PC-3 (cell line): ENCODE measurements at regions not wholly inside any gene's neighbourhood (a gene's known extent, or its start where the extent isn't known, plus 50 kb on each side); places are given as distances from the start of the nearest gene placed in this dataset.

ENCODE experiments used
- ATAC-seq: fragments of 200-7000 bp; cut with Tn5 transposase; 2 replicates; pipeline ENCODE4 v1.9.1; 2020; ENCODE audit warnings: mild to moderate bottlenecking, moderate library complexity
- BruUV-seq: library from RNA; stranded (reverse); fragments of 400-500 nt; replicated peaks from 2 replicates; lab custom pipeline; 2021; lab: Mats Ljungman, UMichigan
- CTCF ChIA-PET: fragments of 300-600 bp; sonication (Branson Sonifier 250); formaldehyde crosslinking; loops from one replicate; lab custom pipeline; 2022; ENCODE audit warnings: antibody characterized with exemption; lab: Charles Lee
- POLR2A ChIA-PET: fragments of 300-600 bp; sonication (Branson Sonifier 250); formaldehyde crosslinking; loops from one replicate; lab custom pipeline; 2022; ENCODE audit warnings: antibody characterized with exemption; ENCODE audit not compliant: unreplicated experiment; lab: Charles Lee
- DNase-seq: peaks from one replicate; pipeline ENCODE4 v3.0.0-alpha.2; 2015
- H2AFZ ChIP-seq: fragments of 300-600 bp; sonication (generic); 2 replicates; pipeline ENCODE4 v1.6.0; 2016; ENCODE audit warnings: antibody characterized with exemption, low read length
- H3F3A ChIP-seq: fragments of 300-600 bp; sonication (generic); one replicate; pipeline ENCODE4 v1.6.0; 2017; ENCODE audit warnings: antibody characterized with exemption, low read length, control low read depth, mild to moderate bottlenecking; ENCODE audit not compliant: unreplicated experiment
- H3K27ac ChIP-seq: fragments of 300-600 bp; sonication (generic); 2 replicates; pipeline ENCODE4 v1.5.1; 2016; ENCODE audit warnings: mild to moderate bottlenecking, low read length
- H3K27me3 ChIP-seq: fragments of 300-600 bp; sonication (generic); 2 replicates; pipeline ENCODE4 v1.6.1; 2016; ENCODE audit warnings: low read length, mixed read lengths
- H3K36me3 ChIP-seq: fragments of 300-600 bp; sonication (generic); 2 replicates; pipeline ENCODE4 v1.6.1; 2016; ENCODE audit warnings: low read depth, mixed run types, low read length, mixed read lengths
- H3K4me1 ChIP-seq: fragments of 300-600 bp; sonication (generic); 2 replicates; pipeline ENCODE4 v1.5.1; 2016; ENCODE audit warnings: low read length; ENCODE audit not compliant: insufficient read depth
- H3K4me2 ChIP-seq: fragments of 300-600 bp; sonication (generic); 2 replicates; pipeline ENCODE4 v1.6.0; 2016; ENCODE audit warnings: low read length
- H3K4me3 ChIP-seq: fragments of 300-600 bp; sonication (generic); 2 replicates; pipeline ENCODE4 v1.5.1; 2016; ENCODE audit warnings: mild to moderate bottlenecking, low read length, mixed read lengths
- H3K79me2 ChIP-seq: fragments of 300-600 bp; sonication (generic); 2 replicates; pipeline ENCODE4 v1.6.1; 2017; ENCODE audit warnings: low read length, mixed read lengths
- H3K9ac ChIP-seq: fragments of 300-600 bp; sonication (generic); 2 replicates; pipeline ENCODE4 v1.6.0; 2016; ENCODE audit warnings: mild to moderate bottlenecking, low read length
- H3K9me2 ChIP-seq: fragments of 300-600 bp; sonication (generic); replicated peaks from 2 replicates; pipeline ENCODE4 v1.6.1; 2016; ENCODE audit warnings: mixed run types, low read length, mixed read lengths
- H3K9me3 ChIP-seq: fragments of 300-600 bp; sonication (generic); 2 replicates; pipeline ENCODE4 v1.6.1; 2016; ENCODE audit warnings: low read length, mixed read lengths
- H4K20me1 ChIP-seq: fragments of 300-600 bp; sonication (generic); 2 replicates; pipeline ENCODE4 v1.6.1; 2016; ENCODE audit warnings: low read length, mixed read lengths
- CTCF ChIP-seq: fragments of 300-600 bp; sonication (generic); conservative IDR thresholded peaks from 2 replicates; pipeline ENCODE4 v1.5.1; 2017; ENCODE audit warnings: antibody characterized with exemption, low read depth, mild to moderate bottlenecking, low read length
- EZH2 ChIP-seq: fragments of 300-600 bp; sonication (generic); IDR thresholded peaks from one replicate; pipeline ENCODE4 v1.6.1; 2017; ENCODE audit warnings: antibody characterized with exemption, mild to moderate bottlenecking, low read length; ENCODE audit not compliant: unreplicated experiment
- EZH2phosphoT487 ChIP-seq: fragments of 300-600 bp; sonication (generic); IDR thresholded peaks from 2 replicates; pipeline ENCODE4 v1.6.1; 2018; ENCODE audit warnings: mild to moderate bottlenecking, antibody characterized with exemption, low read length, borderline replicate concordance
- intact Hi-C: fragments of 100-400 bp; cut with micrococcal nuclease; formaldehyde crosslinking; loops from 2 replicates; pipeline ENCODE4 v1.9.0; 2023

GRCh38 chrX:73270753-73271152, 56.1 kb upstream of the NAP1L2 start:
- ATAC-seq: no peak
- no peak overlapping the region for H3K4me2 ChIP-seq
- no peak overlapping the region for H3K9ac ChIP-seq
- no peaks in the 10 kb centered on the region for H3K9me2 ChIP-seq
- TF ChIP-seq CTCF: no peak
- no peak for TF ChIP-seq EZH2phosphoT487
- TF ChIP-seq EZH2: no peak
- H2AFZ ChIP-seq: no peak overlapping the region
- DNase-seq: no peak
- no peaks in the 10 kb centered on the region for H3K36me3 ChIP-seq
- H3F3A ChIP-seq: no peaks in the 10 kb centered on the region
- no peaks in the 10 kb centered on the region for H4K20me1 ChIP-seq
- H3K4me3 ChIP-seq: no peak overlapping the region
- H3K27ac ChIP-seq: no peak overlapping the region
- no TSS peak for BruUV-seq
- H3K27me3 ChIP-seq: 0 out of 2 replicates have a peak, but pooled peaks cover 7% of the 10 kb centered on the region
- no peaks in the 10 kb centered on the region for H3K4me1 ChIP-seq
- ChIA-PET POLR2A (no interaction called here), CTCF (no interaction called here)
- H3K79me2 ChIP-seq: no peaks in the 10 kb centered on the region
- H3K9me3 ChIP-seq: no peaks in the 10 kb centered on the region
- intact Hi-C loops: no loop called here

GRCh38 chrX:73268463-73268862, 53.8 kb upstream of the NAP1L2 start:
- H3F3A ChIP-seq: no peaks in the 10 kb centered on the region
- ChIA-PET CTCF (no interaction called here), POLR2A (no interaction called here)
- H3K9me2 ChIP-seq: no peaks in the 10 kb centered on the region
- H4K20me1 ChIP-seq: no peaks in the 10 kb centered on the region
- no peak overlapping the region for H2AFZ ChIP-seq
- no peak overlapping the region for H3K4me2 ChIP-seq
- 0 out of 2 replicates have a peak, but pooled peaks cover 7% of the 10 kb centered on the region for H3K27me3 ChIP-seq
- no peaks in the 10 kb centered on the region for H3K9me3 ChIP-seq
- DNase-seq: no peak
- no peak overlapping the region for H3K4me3 ChIP-seq
- H3K4me1 ChIP-seq: no peaks in the 10 kb centered on the region
- intact Hi-C loops: loop anchor here (10.0 kb wide), 1 partner anchor 184 kb away; no protein-coding TSS in a partner anchor
- no peak overlapping the region for H3K27ac ChIP-seq
- no peaks in the 10 kb centered on the region for H3K36me3 ChIP-seq
- no peak overlapping the region for H3K9ac ChIP-seq
- no peaks in the 10 kb centered on the region for H3K79me2 ChIP-seq
- TF ChIP-seq EZH2: no peak
- TF ChIP-seq CTCF: no peak
- no peak for TF ChIP-seq EZH2phosphoT487
- BruUV-seq: no TSS peak
- no peak for ATAC-seq

- ATAC-seq (no peak), DNase-seq (no peak)
- no peaks in the 10 kb centered on the region for H4K20me1 ChIP-seq
- no peak overlapping the region for H3K9ac ChIP-seq
- no TSS peak for BruUV-seq
- H3K4me2 ChIP-seq: no peak overlapping the region
- no peak overlapping the region for H2AFZ ChIP-seq
- POLR2A ChIA-PET: no interaction called here
- CTCF ChIA-PET: no interaction called here
- H3K27ac ChIP-seq: no peak overlapping the region
- TF ChIP-seq EZH2 (no peak), CTCF (no peak), EZH2phosphoT487 (no peak)
- H3F3A ChIP-seq: no peaks in the 10 kb centered on the region
- H3K36me3 ChIP-seq: no peaks in the 10 kb centered on the region
- no peak overlapping the region for H3K4me3 ChIP-seq
- H3K79me2 ChIP-seq: no peaks in the 10 kb centered on the region
- no peaks in the 10 kb centered on the region for H3K9me2 ChIP-seq
- no peaks in the 10 kb centered on the region for H3K4me1 ChIP-seq
- H3K9me3 ChIP-seq: no peaks in the 10 kb centered on the region
- intact Hi-C loops: loop anchor here (10.0 kb wide), 1 partner anchor 183 kb away; no protein-coding TSS in a partner anchor
- H3K27me3 ChIP-seq: 0 out of 2 replicates have a peak, but pooled peaks cover 7% of the 10 kb centered on the region
Measured at GRCh38 chrX:73267979-73268378, 53.3 kb upstream of the NAP1L2 start.
